GM20431 (cell line): ENCODE measurements at regions not wholly inside any gene's neighbourhood (a gene's known extent, or its start where the extent isn't known, plus 50 kb on each side); places are given as distances from the start of the nearest gene placed in this dataset.

Experiments used
- in situ Hi-C: fragments of 300-500 bp; cut with MseI, MboI; formaldehyde crosslinking; loops from one replicate; pipeline ENCODE4 v1.15.0; 2020; ENCODE audit warnings: low sequenced_read_pairs; ENCODE audit not compliant: unreplicated experiment

DNA sequence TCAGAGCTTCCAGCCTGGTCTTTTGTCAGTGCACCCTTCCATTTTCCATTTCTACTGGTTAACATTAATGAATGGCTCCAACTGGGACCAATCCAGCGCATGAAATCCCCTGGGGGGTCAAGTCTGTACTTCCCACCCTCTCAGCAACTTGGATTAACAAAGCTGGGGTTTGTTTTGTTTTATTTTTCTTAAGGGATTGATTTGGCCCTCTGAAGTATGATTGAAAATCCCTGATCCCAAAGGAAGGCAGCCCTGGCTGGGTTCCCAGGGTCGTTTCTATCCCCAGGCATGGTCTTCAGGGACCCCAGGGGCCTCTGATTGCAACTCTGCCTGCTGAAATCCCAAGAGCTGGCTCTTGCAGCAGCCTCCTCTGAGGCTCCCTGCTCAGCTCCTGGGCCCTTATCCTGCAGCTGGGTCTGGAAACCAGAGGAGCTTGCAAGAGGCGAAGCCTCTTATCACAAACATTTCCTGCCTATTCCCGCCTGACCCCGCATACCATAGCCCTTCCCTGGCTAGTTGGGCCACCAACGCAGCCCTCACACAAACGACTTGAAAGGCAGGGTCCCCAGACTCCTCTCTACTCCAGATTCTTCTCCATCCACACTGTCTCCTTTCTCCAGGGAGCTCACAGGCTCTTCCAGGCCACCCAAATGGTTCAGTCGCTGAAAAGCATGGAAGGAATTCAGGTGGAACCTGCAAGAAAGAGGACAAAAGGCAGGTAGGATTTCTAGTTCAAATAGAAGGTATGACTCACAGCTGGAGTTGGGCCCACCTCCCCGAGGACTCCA is 109.7 kb upstream of the PKDCC start:
- in situ Hi-C loops, result no loop called here

- in situ Hi-C loops, result no loop called here
Observed at GRCh38 chr2:41940060-41940744, 107.6 kb upstream of the PKDCC start.

DNA sequence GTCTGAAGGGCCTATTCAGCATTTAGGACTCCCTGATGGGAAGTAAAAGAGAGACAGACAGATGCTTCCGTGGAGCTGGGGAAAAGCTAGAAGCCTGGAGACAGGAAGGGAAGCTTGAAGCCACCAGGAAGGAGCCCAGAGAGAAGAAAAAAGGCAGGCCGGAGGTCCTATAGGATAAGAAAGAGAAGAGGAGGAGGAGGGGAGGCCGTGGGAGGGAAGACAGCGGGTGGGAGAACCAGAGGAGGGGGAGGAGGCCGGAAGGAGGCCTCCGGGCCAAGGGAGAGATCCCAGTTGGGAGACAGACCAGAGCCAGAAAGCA is 107.1 kb upstream of the PKDCC start:
- in situ Hi-C loops, result no loop called here

DNA sequence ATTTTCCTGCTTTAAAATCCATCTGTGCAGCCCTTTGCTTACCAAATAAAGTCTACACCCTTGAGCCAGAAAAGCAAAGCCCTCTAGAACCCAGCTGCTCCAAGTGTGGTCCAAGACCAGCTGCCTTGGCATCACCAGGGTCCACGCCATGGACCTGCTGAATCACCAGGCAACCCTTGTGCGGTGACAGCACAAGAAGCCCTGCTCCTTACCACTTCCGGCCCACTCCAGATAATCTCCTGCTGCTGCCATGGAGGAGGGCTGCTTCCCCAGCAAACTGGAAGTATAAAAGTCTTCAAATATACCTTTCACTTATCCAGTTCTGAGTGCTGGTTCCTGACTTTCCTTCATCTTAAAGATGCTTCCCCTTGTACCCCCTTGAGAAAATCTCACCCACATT is 106.0 kb upstream of the PKDCC start:
- in situ Hi-C loops, result no loop called here

DNA sequence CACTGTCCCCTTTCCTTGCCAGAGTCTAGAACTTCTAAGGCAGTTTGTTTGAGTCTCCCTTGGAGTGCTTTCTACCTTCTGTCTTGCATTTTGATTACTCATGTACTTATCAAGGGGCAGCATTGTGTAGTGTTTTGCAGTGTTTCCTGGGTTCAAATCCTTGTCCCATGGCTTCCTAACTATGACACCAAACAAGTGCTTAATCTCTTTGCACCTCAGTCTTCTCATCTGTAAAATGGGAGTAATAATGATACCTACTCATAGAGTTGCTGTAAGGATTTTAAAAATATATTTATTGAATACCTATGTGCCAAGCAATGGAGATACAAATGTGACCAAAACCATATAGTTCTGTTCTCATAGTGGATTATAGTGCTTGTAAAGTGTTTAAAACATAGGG is 105.5 kb upstream of the PKDCC start:
- in situ Hi-C loops, result no loop called here

DNA sequence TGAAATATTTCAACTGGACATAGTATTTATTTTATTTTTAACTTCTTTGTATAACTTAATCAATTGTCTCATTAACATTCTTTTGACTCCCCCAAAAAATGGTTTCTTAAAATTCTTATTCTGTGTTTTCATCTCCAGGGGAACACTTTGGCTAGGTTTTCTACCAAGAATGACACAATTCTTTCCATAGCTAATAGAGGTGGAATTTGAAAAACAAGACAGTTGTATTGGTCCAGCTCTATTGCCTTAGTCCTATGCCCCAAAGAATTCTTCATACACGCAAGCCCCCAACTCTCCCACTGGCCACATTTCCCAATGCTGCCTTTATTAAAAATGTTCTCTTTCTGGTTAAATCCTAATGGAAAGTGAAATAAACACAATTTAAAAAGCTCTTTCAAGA is 104.7 kb upstream of the PKDCC start:
- in situ Hi-C loops, result no loop called here

DNA sequence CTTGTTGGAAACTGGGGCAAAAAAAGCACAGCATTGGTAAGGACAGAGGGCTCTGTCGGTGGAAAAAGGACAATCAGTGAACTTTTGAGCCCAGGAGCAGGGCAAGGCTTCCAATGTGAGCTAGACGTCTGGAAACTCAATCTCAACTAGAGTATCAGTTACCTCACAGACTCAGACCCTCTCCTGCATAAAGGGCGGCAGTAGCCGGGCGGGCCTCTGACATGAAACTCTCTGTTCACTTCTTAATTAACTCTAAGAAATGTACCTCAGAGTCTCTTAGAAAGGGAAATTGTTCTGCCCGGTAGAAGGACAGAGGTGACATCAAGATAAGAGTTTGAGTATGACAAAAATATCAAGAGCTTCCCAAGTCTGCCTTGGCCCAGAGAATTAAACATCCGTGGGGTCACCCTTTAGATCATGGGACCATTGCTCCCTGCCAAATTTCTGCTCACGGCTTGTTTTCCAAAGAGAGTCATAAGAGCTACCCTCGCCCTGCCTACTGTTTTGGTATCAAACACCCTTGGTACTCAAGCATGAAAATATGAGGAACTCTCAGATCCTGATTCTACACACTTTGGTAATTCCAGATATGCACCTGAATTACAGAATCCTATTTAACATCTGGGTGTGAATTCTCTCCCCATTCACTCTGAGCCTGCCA is 103.5 kb upstream of the PKDCC start:
- in situ Hi-C loops, result no loop called here

GRCh38 chr2:41947701-41948396 is 100.0 kb upstream of the PKDCC start:
- in situ Hi-C loops, result no loop called here

DNA sequence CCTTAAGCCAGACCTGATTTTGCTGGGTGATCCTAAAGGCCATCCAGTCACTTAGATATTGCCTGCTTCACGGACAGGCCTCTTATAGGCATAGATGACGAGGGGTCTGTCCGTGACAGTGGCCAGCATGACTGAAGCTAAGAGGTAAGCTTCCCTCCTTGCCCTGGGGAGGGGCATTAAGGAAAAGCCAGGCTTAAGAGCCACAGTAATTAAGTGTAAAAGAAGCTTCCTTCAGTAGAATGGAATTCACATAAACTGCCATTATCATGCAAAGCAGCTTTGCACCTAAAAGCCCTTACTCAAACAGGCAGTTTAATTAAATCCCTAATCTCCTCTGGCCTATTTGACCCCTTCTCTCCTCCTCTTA is 99.4 kb upstream of the PKDCC start:
- in situ Hi-C loops, result no loop called here

DNA sequence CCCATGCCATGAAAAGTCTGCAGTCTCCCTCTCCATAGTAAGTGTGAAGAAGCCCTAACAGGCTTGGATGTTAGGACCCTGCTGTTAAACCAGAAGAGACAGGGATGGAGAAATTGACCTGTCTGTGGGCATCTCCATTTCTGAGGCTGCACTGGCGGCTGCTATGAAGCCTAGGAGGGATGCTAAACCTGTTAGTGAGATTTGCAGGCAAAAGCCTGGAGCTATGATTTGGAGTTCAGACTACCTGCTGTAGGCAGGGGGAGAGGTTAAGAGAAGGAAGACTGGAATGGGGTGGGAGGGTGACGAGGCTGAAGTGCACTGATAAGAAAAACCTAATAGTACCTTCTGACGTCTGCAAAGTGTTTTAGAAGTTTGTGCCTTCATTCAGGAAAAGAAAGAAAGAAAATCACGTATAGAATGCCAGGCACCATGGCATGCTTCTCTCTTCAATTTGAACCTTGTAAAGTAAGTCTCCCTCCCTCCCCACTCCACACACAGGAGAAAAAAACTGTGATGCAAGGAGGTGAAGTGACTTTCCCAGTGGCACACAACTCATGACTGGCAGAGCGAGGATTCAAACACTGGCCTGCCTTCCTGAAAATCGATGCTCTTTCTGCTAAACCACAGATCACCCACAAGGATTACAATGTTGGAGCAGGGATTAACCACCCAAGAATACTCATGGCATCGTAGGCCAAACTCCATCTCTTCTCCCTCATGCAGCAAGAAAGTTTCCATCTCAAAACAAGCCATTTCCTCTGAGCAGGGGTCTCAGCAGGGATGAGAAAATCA is 98.5 kb upstream of the PKDCC start:
- in situ Hi-C loops, result no loop called here

DNA sequence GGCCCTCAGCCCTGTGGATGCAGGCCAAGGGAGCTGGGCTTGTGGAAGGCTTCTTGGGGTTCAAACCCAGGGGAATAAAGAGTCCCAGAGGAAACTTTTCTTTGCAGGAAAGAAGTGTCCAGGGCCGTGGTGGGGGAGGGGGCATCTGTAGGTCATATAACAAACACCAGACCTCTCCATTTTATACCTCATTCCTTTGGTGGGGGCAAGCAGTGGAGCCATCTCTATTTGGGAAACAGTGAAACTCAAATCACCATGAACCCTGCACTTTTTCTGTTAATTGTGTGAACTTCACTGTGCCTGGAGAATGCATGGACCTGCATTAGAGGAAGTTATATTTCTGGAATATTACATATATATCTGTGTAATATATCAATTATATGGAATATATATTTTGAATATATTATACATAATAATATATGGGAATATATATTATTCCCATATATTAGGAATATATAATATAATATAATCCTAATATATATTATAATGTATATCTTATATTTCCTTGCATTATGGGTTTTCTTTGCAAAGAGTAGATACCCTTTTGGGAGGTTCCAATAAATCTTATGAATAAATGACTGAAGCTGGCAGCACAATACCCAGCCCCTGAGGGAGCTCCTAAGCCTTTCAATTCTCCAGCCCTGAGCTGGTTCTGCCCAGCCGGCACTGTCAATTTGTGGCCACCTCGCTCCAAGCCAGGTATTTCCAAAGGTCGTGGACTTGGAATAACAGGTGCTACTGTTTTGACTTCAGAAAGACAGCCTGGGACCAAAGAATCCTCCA is 97.7 kb upstream of the PKDCC start:
- in situ Hi-C loops, result no loop called here

DNA sequence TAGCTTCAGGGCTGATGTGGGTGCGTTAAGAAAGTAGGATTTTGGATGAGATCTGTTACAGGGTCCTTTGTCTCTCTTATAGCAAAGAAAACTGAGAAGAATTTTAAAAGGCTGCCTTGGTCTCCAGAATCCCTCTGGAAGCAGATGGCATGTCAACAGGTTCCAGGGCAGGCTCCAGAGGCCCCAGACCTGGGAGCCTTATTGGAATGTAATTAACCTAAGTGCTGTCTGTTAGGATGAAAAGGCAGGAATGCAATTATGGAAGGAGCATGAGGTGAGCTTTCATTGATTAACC is 97.2 kb upstream of the PKDCC start:
- in situ Hi-C loops, result no loop called here

DNA sequence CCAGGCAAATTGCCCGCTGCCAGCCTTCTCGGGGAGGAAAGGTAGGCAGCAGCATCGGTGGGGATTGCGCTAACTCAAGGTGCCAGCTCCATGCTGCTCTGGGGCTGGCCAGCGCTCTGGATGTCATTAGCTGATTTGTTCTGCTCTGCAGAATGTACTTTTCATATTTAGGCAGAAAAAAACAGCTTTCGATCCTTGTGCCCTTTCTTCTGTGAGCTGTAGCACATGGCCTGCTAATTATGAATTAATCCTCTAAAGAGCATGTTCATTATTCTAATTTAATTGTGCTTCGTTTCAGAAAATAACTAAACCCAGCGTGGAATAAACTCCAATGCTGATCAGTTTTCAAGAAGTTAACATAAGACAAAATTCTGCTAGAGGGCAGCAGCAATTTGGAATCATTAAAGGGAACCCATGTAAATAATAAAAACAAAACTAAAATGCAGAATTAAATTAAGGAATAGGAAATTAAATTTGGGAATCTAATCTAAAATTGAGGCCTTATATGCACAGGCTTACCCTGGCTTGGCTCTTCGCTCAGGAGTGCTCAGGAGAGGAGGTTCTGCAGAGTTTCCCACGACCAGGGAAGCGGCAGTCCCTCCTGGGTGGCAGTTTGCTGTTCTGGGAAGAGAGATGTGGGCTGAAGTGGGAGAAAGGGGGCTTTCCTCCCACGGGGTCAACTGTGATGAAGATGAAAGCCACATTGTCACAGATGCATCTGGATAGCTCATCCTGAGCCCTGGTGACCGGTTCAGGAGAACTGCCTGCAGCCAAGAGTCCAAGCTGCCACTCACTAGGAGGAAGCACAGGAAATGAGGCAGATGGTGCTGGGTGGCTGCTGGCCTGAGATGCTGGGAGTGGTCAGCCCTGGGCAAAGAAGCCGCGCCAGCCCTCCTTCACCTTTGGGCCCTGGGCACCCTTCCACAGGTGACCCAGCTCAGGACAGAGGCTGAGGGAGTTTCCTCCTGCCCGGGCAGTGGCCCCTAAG is 93.2 kb upstream of the PKDCC start:
- in situ Hi-C loops, result no loop called here

DNA sequence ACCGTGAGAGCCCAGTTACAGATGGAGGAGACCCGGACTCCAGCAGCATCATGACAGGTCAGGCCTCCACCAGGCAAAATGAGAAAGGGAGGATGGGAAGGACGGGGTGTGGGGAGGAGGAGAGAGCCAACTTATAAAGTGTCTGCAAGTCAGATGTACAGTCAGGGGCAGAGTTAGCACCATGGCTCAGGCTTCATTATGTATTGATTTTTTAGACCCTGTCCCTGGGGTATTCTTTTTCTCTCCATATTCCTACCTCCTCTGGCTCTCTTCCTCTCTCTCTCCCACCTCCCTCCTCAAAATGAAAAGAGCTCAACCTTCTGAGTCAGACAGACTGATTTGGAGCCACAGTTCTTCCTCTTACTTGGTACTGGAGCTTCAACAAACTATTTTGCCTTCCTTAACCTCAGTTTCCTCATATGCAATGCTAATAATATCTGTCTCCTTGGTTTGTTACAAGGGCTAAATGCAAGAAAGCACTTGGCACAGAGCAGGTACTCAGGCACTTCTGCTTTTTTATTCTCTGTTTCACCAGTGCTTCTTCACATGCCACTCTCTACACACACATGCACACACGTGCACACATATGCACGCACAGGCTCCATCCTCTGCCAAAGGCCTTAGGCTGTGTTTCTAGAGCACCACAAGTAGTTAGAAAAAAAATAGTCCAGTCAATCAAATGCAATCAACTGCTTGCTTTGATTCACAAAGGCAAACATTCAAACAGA is 92.3 kb upstream of the PKDCC start:
- in situ Hi-C loops, result no loop called here

GRCh38 chr2:41957431-41957830 is 90.4 kb upstream of the PKDCC start:
- in situ Hi-C loops, result no loop called here

- in situ Hi-C loops, result no loop called here
Observed at GRCh38 chr2:41958251-41958650, 89.6 kb upstream of the PKDCC start.

- in situ Hi-C loops, result no loop called here
Observed at GRCh38 chr2:41958775-41959174, 89.0 kb upstream of the PKDCC start.

- in situ Hi-C loops, result no loop called here
Observed at GRCh38 chr2:41959760-41960159, 88.1 kb upstream of the PKDCC start.
